NCI-H2081 treated with DMSO at 0.1 percent for 48 hours (cell line): ENCODE measurements at regions not wholly inside any gene's neighbourhood (a gene's known extent, or its start where the extent isn't known, plus 50 kb on each side); places are given as distances from the start of the nearest gene placed in this dataset.
"Not testable (repeated sequence)": the region's sequence is repeated elsewhere in the genome, so short reads cannot be mapped to it uniquely, and the experiment has no call there.

Source experiments
- DNase-seq: peaks from one replicate; lab custom pipeline; 2025; lab: John Stamatoyannopoulos, UW

GRCh38 chr6:164826831-164827468 is 482.5 kb downstream of the C6orf118 start:
- DNase-seq = no peak

GRCh38 chr6:164825386-164825785 is 484.0 kb downstream of the C6orf118 start:
- DNase-seq = no peak

GRCh38 chr6:164817662-164818061 is 491.7 kb downstream of the C6orf118 start:
- no peak for DNase-seq

GRCh38 chr6:164812706-164813105 is 496.7 kb downstream of the C6orf118 start:
- no peak for DNase-seq

- no peak for DNase-seq
Measured at GRCh38 chr6:164807125-164807524, 502.3 kb downstream of the C6orf118 start.

- no peak for DNase-seq
Measured at GRCh38 chr6:164795056-164795815, 514.2 kb downstream of the C6orf118 start.

GRCh38 chr6:164792666-164793065 is 516.7 kb downstream of the C6orf118 start:
- DNase-seq = no peak

GRCh38 chr6:164791498-164791897 is 517.9 kb downstream of the C6orf118 start:
- DNase-seq = no peak

GRCh38 chr6:164763788-164764187 is 545.6 kb downstream of the C6orf118 start:
- DNase-seq = no peak

- no peak for DNase-seq
Measured at GRCh38 chr6:164757451-164757850, 552.0 kb downstream of the C6orf118 start.

- no peak for DNase-seq
Measured at GRCh38 chr6:164756723-164757122, 552.7 kb downstream of the C6orf118 start.

GRCh38 chr6:164756142-164756541 is 553.3 kb downstream of the C6orf118 start:
- DNase-seq = no peak

GRCh38 chr6:164753517-164753916 is 555.9 kb downstream of the C6orf118 start:
- DNase-seq = no peak

- no peak for DNase-seq
Measured at GRCh38 chr6:164751395-164751794, 558.0 kb downstream of the C6orf118 start.

GRCh38 chr6:164750128-164750527 is 559.3 kb downstream of the C6orf118 start:
- DNase-seq = no peak

GRCh38 chr6:164749221-164750064 is 560.0 kb downstream of the C6orf118 start:
- no peak for DNase-seq

GRCh38 chr6:164744301-164744700 is 565.1 kb downstream of the C6orf118 start:
- DNase-seq = no peak

GRCh38 chr6:164741938-164742451 is 567.4 kb downstream of the C6orf118 start:
- DNase-seq = no peak

GRCh38 chr6:164736090-164736489 is 573.3 kb downstream of the C6orf118 start:
- not testable (repeated sequence) for DNase-seq

- DNase-seq = no peak
Measured at GRCh38 chr6:164731539-164731938, 577.9 kb downstream of the C6orf118 start.

- no peak for DNase-seq
Measured at GRCh38 chr6:164721460-164721859, 587.9 kb downstream of the C6orf118 start.

GRCh38 chr6:164700497-164700896 is 608.9 kb downstream of the C6orf118 start:
- DNase-seq = no peak
